GM23248 (cell line): ENCODE measurements at regions not wholly inside any gene's neighbourhood (a gene's known extent, or its start where the extent isn't known, plus 50 kb on each side); places are given as distances from the start of the nearest gene placed in this dataset.
A peak's percentile ranks its signal among the peaks of the same experiment; 100 is the strongest.

Experiments used
- DNase-seq: peaks from one replicate; pipeline ENCODE4 v3.0.0-alpha.2; 2015
- H2AFZ ChIP-seq: fragments of 200-600 bp; sonication (generic); 2 replicates; pipeline ENCODE4 v1.6.1; 2016; ENCODE audit warnings: antibody characterized with exemption
- H3F3A ChIP-seq: fragments of 200-600 bp; sonication (generic); 2 replicates; pipeline ENCODE4 v1.6.1; 2016; ENCODE audit warnings: mild to moderate bottlenecking, antibody characterized with exemption, mixed run types; ENCODE audit not compliant: insufficient read depth
- H3K27ac ChIP-seq: fragments of 200-600 bp; sonication (generic); 2 replicates; pipeline ENCODE4 v1.5.1; 2016; ENCODE audit warnings: mild to moderate bottlenecking
- H3K27me3 ChIP-seq: fragments of 200-600 bp; sonication (generic); replicated peaks from 2 replicates; pipeline ENCODE4 v1.6.1; 2016; ENCODE audit warnings: mild to moderate bottlenecking; ENCODE audit not compliant: insufficient read depth
- H3K36me3 ChIP-seq: fragments of 200-600 bp; sonication (generic); 2 replicates; pipeline ENCODE4 v1.6.1; 2016; ENCODE audit warnings: low read depth, mild to moderate bottlenecking
- H3K4me1 ChIP-seq: fragments of 200-600 bp; sonication (generic); 2 replicates; pipeline ENCODE4 v1.6.1; 2016; ENCODE audit warnings: mild to moderate bottlenecking; ENCODE audit not compliant: insufficient read depth
- H3K4me2 ChIP-seq: fragments of 200-600 bp; sonication (generic); one replicate; pipeline ENCODE4 v1.6.1; 2016; ENCODE audit warnings: mild to moderate bottlenecking; ENCODE audit not compliant: unreplicated experiment
- H3K4me3 ChIP-seq: fragments of 200-600 bp; sonication (generic); 2 replicates; pipeline ENCODE4 v1.5.1; 2016; ENCODE audit warnings: mild to moderate bottlenecking
- H3K79me2 ChIP-seq: fragments of 200-600 bp; sonication (generic); 2 replicates; pipeline ENCODE4 v1.6.1; 2016; ENCODE audit warnings: mild to moderate bottlenecking; ENCODE audit not compliant: insufficient read depth
- H3K9ac ChIP-seq: fragments of 200-600 bp; sonication (generic); 2 replicates; pipeline ENCODE4 v1.6.1; 2016; ENCODE audit warnings: mild to moderate bottlenecking
- H3K9me2 ChIP-seq: fragments of 200-600 bp; sonication (generic); 2 replicates; pipeline ENCODE4 v1.6.1; 2016; ENCODE audit warnings: mixed run types, mild to moderate bottlenecking, moderate library complexity; ENCODE audit not compliant: insufficient read depth
- H3K9me3 ChIP-seq: fragments of 200-600 bp; sonication (generic); one replicate; pipeline ENCODE4 v1.6.1; 2017; ENCODE audit warnings: low read depth
- H4K20me1 ChIP-seq: fragments of 200-600 bp; sonication (generic); 2 replicates; pipeline ENCODE4 v1.6.0; 2016; ENCODE audit not compliant: insufficient read depth
- EZH2 ChIP-seq: fragments of 200-600 bp; sonication (generic); IDR thresholded peaks from 2 replicates; pipeline ENCODE4 v1.6.1; 2018; ENCODE audit warnings: antibody characterized with exemption, mild to moderate bottlenecking; ENCODE audit not compliant: insufficient read depth, poor library complexity, severe bottlenecking
- EZH2phosphoT487 ChIP-seq: fragments of 200-600 bp; sonication (generic); IDR thresholded peaks from 2 replicates; pipeline ENCODE4 v1.6.1; 2018; ENCODE audit warnings: antibody characterized with exemption, moderate library complexity, mild to moderate bottlenecking, low read depth; ENCODE audit not compliant: insufficient read depth
- WGBS, 2 experiments: methylation state at CpG; one replicate each; pipeline ENCODE4 v1.1.6; 2015 to 2017; ENCODE audit warnings: low lambda C conversion rate in 2 of 2, low coverage in 1 of 2; ENCODE audit errors: missing lambda C conversion rate in 2 of 2; 5-methylcytosine and 5-hydroxymethylcytosine counted together
- in situ Hi-C: fragments of 300-500 bp; cut with MboI; formaldehyde crosslinking; loops from 2 replicates; pipeline ENCODE4 v1.15.0; 2020

- H3K9ac ChIP-seq = no peak overlapping the region
- no peaks in the 10 kb centered on the region for H4K20me1 ChIP-seq
- H3K4me2 ChIP-seq = no peak overlapping the region
- in situ Hi-C loops = no loop called here
- no peak overlapping the region for H3K4me3 ChIP-seq
- H3K9me3 ChIP-seq = no peaks in the 10 kb centered on the region
- H3K36me3 ChIP-seq = no peaks in the 10 kb centered on the region
- H3K4me1 ChIP-seq = peaks cover 10% of the 10 kb centered on the region
- peaks cover 11% of the 10 kb centered on the region; the same call in 1 of the 2 replicates for H3F3A ChIP-seq
- no peak overlapping the region for H3K27ac ChIP-seq
- TF ChIP-seq EZH2 = no peak
- no peak for TF ChIP-seq EZH2phosphoT487
- 52 to 80% methylated on average over 2 of the region's 2 CpGs for WGBS, 2 experiments
- no peaks in the 10 kb centered on the region for H3K9me2 ChIP-seq
- peak overlapping the region; percentile 11; the same call in 1 of the 2 replicates for H2AFZ ChIP-seq
- no peaks in the 10 kb centered on the region for H3K27me3 ChIP-seq
- H3K79me2 ChIP-seq = no peaks in the 10 kb centered on the region
- peak; percentile 34 for DNase-seq
These were observed 988.7 kb upstream of the ARRDC3 start for GRCh38 chr5:92371889-92372235.

- H2AFZ ChIP-seq = 0 out of 2 replicates have a peak overlapping the region, but pooled peaks have one; percentile 11
- no peaks in the 10 kb centered on the region for H3K9me3 ChIP-seq
- no peaks in the 10 kb centered on the region for H3K79me2 ChIP-seq
- H3F3A ChIP-seq = peaks cover 11% of the 10 kb centered on the region; the same call in 1 of the 2 replicates
- no peaks in the 10 kb centered on the region for H3K9me2 ChIP-seq
- peaks cover 10% of the 10 kb centered on the region for H3K4me1 ChIP-seq
- no peak overlapping the region for H3K27ac ChIP-seq
- H3K36me3 ChIP-seq = no peaks in the 10 kb centered on the region
- no peaks in the 10 kb centered on the region for H3K27me3 ChIP-seq
- in situ Hi-C loops = no loop called here
- WGBS, 2 experiments = 31 to 32% methylated on average over 3 of the region's 3 CpGs
- no peak overlapping the region for H3K4me3 ChIP-seq
- no peak for DNase-seq
- H3K4me2 ChIP-seq = no peak overlapping the region
- TF ChIP-seq EZH2phosphoT487 (no peak), EZH2 (no peak)
- H4K20me1 ChIP-seq = no peaks in the 10 kb centered on the region
- H3K9ac ChIP-seq = no peak overlapping the region
These were observed 988.2 kb upstream of the ARRDC3 start for GRCh38 chr5:92371171-92371888.

- H3K9me3 ChIP-seq = no peaks in the 10 kb centered on the region
- in situ Hi-C loops = no loop called here
- no peak overlapping the region for H3K9ac ChIP-seq
- no peak for TF ChIP-seq EZH2phosphoT487
- H2AFZ ChIP-seq = no peak overlapping the region
- H3K36me3 ChIP-seq = no peaks in the 10 kb centered on the region
- H3K4me1 ChIP-seq = peaks cover 16% of the 10 kb centered on the region
- no peak overlapping the region for H3K4me3 ChIP-seq
- H3K4me2 ChIP-seq = no peak overlapping the region
- H3K27me3 ChIP-seq = no peaks in the 10 kb centered on the region
- peaks cover 15% of the 10 kb centered on the region; the same call in 1 of the 2 replicates for H3F3A ChIP-seq
- H4K20me1 ChIP-seq = no peaks in the 10 kb centered on the region
- H3K27ac ChIP-seq = no peak overlapping the region
- H3K79me2 ChIP-seq = no peaks in the 10 kb centered on the region
- no peaks in the 10 kb centered on the region for H3K9me2 ChIP-seq
- WGBS, 2 experiments = 46 to 53% methylated on average over 3 of the region's 3 CpGs
- DNase-seq = no peak
These were observed 986.9 kb upstream of the ARRDC3 start for GRCh38 chr5:92370032-92370431.

GRCh38 chr5:92369587-92369986 is 986.5 kb upstream of the ARRDC3 start:
- H2AFZ ChIP-seq = no peak overlapping the region
- in situ Hi-C loops = no loop called here
- H3K27ac ChIP-seq = no peak overlapping the region
- 54 to 71% methylated on average over 1 of the region's 1 CpG for WGBS, 2 experiments
- no peaks in the 10 kb centered on the region for H3K27me3 ChIP-seq
- H3F3A ChIP-seq = peaks cover 18% of the 10 kb centered on the region; the same call in 1 of the 2 replicates
- no peak overlapping the region for H3K4me3 ChIP-seq
- no peak overlapping the region for H3K9ac ChIP-seq
- H3K4me2 ChIP-seq = no peak overlapping the region
- H3K9me3 ChIP-seq = no peaks in the 10 kb centered on the region
- no peaks in the 10 kb centered on the region for H3K9me2 ChIP-seq
- no peaks in the 10 kb centered on the region for H3K36me3 ChIP-seq
- DNase-seq = no peak
- no peaks in the 10 kb centered on the region for H4K20me1 ChIP-seq
- H3K79me2 ChIP-seq = no peaks in the 10 kb centered on the region
- H3K4me1 ChIP-seq = peaks cover 20% of the 10 kb centered on the region
- TF ChIP-seq EZH2 (no peak), EZH2phosphoT487 (no peak)
